ENCODE measurements at regions not wholly inside any gene's neighbourhood (a gene's known extent, or its start where the extent isn't known, plus 50 kb on each side); places are given as distances from the start of the nearest gene placed in this dataset.

GRCh38 chr1:191043066-191043465 lies 565.4 kb upstream of the BRINP3 start:
- TF ChIP-seq, protein P1, sequence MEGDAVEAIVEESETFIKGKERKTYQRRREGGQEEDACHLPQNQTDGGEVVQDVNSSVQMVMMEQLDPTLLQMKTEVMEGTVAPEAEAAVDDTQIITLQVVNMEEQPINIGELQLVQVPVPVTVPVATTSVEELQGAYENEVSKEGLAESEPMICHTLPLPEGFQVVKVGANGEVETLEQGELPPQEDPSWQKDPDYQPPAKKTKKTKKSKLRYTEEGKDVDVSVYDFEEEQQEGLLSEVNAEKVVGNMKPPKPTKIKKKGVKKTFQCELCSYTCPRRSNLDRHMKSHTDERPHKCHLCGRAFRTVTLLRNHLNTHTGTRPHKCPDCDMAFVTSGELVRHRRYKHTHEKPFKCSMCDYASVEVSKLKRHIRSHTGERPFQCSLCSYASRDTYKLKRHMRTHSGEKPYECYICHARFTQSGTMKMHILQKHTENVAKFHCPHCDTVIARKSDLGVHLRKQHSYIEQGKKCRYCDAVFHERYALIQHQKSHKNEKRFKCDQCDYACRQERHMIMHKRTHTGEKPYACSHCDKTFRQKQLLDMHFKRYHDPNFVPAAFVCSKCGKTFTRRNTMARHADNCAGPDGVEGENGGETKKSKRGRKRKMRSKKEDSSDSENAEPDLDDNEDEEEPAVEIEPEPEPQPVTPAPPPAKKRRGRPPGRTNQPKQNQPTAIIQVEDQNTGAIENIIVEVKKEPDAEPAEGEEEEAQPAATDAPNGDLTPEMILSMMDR (IDR thresholded peaks at IDR 0.05; ENCODE audit: low read depth, low read length): no peak
- TF ChIP-seq EZH2phosphoT487 (IDR thresholded peaks at IDR 0.05; ENCODE audit: low read depth): no peak
